VCaP (cell line): ENCODE measurements at regions not wholly inside any gene's neighbourhood (a gene's known extent, or its start where the extent isn't known, plus 50 kb on each side); places are given as distances from the start of the nearest gene placed in this dataset.
"Not testable (repeated sequence)": the region's sequence is repeated elsewhere in the genome, so short reads cannot be mapped to it uniquely, and the experiment has no call there.

ENCODE experiments used
- H3K27ac ChIP-seq: fragments of 450-650 bp; 2 replicates; pipeline ENCODE4 v1.5.1; 2017
- CTCF ChIP-seq: fragments of 450-650 bp; conservative IDR thresholded peaks from 2 replicates; pipeline ENCODE4 v1.5.1; 2017; ENCODE audit warnings: mild to moderate bottlenecking, moderate library complexity

GRCh38 chr10:84589526-84590205 lies 261.3 kb downstream of the CCSER2 start:
- H3K27ac ChIP-seq, result peak overlapping the region; percentile 54
- no peak for TF ChIP-seq CTCF

- TF ChIP-seq CTCF, result no peak
Measured at GRCh38 chr10:84590327-84591193, 262.2 kb downstream of the CCSER2 start.

GRCh38 chr10:84593506-84593905 lies 265.1 kb downstream of the CCSER2 start:
- TF ChIP-seq CTCF, result no peak
- no peak overlapping the region for H3K27ac ChIP-seq

More at GRCh38 chr10:84590327-84591193, 262.2 kb downstream of the CCSER2 start:
- H3K27ac ChIP-seq, result peak overlapping the region; percentile 54

GRCh38 chr10:84596585-84596984 lies 268.2 kb downstream of the CCSER2 start:
- TF ChIP-seq CTCF, result no peak
- H3K27ac ChIP-seq, result no peak overlapping the region

- H3K27ac ChIP-seq, result no peak overlapping the region
- no peak for TF ChIP-seq CTCF
Measured at GRCh38 chr10:84599254-84599653, 270.9 kb downstream of the CCSER2 start.

GRCh38 chr10:84600947-84601346 lies 272.6 kb downstream of the CCSER2 start:
- H3K27ac ChIP-seq, result no peak overlapping the region
- TF ChIP-seq CTCF, result no peak

- H3K27ac ChIP-seq, result not testable (repeated sequence)
Measured at GRCh38 chr10:84602543-84602942, 274.2 kb downstream of the CCSER2 start.

- no peak for TF ChIP-seq CTCF
- H3K27ac ChIP-seq, result no peak overlapping the region
Measured at GRCh38 chr10:84603971-84604370, 275.6 kb downstream of the CCSER2 start.
